Ishikawa (cell line): ENCODE measurements at regions not wholly inside any gene's neighbourhood (a gene's known extent, or its start where the extent isn't known, plus 50 kb on each side); places are given as distances from the start of the nearest gene placed in this dataset.

ENCODE experiments used
- CEBPB ChIP-seq: IDR thresholded peaks from 2 replicates; pipeline ENCODE4 v1.6.1; 2012
- CREB1 ChIP-seq: IDR thresholded peaks from 2 replicates; pipeline ENCODE4 v1.6.1; 2012; ENCODE audit warnings: low read depth
- EGR1 ChIP-seq: IDR thresholded peaks from 2 replicates; pipeline ENCODE4 v1.6.1; 2012
- EP300 ChIP-seq: IDR thresholded peaks from 2 replicates; pipeline ENCODE4 v1.6.1; 2012; ENCODE audit warnings: borderline replicate concordance
- FOXM1 ChIP-seq: IDR thresholded peaks from 2 replicates; pipeline ENCODE4 v1.6.1; 2012; ENCODE audit warnings: low read depth, borderline replicate concordance
- MAX ChIP-seq: IDR thresholded peaks from 2 replicates; pipeline ENCODE4 v1.6.1; 2012
- NFIC ChIP-seq: IDR thresholded peaks from 2 replicates; pipeline ENCODE4 v1.6.1; 2012
- RAD21 ChIP-seq: IDR thresholded peaks from 2 replicates; pipeline ENCODE4 v1.6.1; 2012; ENCODE audit warnings: low read depth
- TAF1 ChIP-seq: IDR thresholded peaks from 2 replicates; pipeline ENCODE4 v1.6.1; 2012; ENCODE audit warnings: low read depth, mild to moderate bottlenecking
- TCF12 ChIP-seq: IDR thresholded peaks from 2 replicates; pipeline ENCODE4 v1.6.1; 2012; ENCODE audit warnings: low read depth
- TEAD4 ChIP-seq: IDR thresholded peaks from 2 replicates; pipeline ENCODE4 v1.6.1; 2012
- YY1 ChIP-seq: IDR thresholded peaks from 2 replicates; pipeline ENCODE4 v1.6.1; 2012; ENCODE audit warnings: low read depth
- ZBTB7A ChIP-seq: IDR thresholded peaks from 2 replicates; pipeline ENCODE4 v1.6.1; 2012; ENCODE audit warnings: low read depth
- TF ChIP-seq, protein P1 (sequence below): IDR thresholded peaks from 2 replicates; pipeline ENCODE4 v1.6.1; 2012
- TF ChIP-seq, protein P2 (sequence below): IDR thresholded peaks from 2 replicates; pipeline ENCODE4 v1.6.1; 2012; ENCODE audit warnings: low read depth, mild to moderate bottlenecking

DNA sequence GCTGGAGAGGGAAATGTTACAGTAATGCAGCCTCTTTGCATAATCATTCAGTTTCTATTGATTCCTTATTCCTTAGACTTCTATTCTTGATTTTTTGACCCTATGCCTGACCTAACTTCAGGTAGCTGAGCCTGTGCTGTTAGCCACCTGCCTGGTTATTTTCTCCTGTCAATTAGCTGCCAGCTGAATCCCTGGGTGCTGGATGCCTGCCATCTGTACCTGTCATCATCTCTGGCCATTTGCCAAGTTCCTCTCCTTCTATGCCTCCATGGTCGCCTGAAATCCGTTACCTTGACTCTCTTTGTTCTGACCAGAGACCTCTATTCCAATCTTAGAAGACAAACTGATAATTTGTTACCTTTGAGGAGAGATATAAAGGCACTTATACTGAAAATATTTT lies 178.3 kb downstream of the CAVIN4 start:
- TF ChIP-seq TCF12 (no peak), NFIC (0 out of 2 replicates have a peak, but pooled peaks have one; percentile 15)

GRCh38 chr9:100759215-100759614 lies 181.3 kb downstream of the CAVIN4 start:
- TF ChIP-seq EGR1 (no peak), RAD21 (no peak), EP300 (no peak), YY1 (no peak)
- TF ChIP-seq, protein P1, sequence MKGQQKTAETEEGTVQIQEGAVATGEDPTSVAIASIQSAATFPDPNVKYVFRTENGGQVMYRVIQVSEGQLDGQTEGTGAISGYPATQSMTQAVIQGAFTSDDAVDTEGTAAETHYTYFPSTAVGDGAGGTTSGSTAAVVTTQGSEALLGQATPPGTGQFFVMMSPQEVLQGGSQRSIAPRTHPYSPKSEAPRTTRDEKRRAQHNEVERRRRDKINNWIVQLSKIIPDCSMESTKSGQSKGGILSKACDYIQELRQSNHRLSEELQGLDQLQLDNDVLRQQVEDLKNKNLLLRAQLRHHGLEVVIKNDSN = no peak

- TF ChIP-seq, protein P1 = no peak
- TF ChIP-seq RAD21 (no peak), TEAD4 (no peak), FOXM1 (no peak), TAF1 (no peak), MAX (no peak), YY1 (no peak), CEBPB (no peak)
- TF ChIP-seq, protein P2, sequence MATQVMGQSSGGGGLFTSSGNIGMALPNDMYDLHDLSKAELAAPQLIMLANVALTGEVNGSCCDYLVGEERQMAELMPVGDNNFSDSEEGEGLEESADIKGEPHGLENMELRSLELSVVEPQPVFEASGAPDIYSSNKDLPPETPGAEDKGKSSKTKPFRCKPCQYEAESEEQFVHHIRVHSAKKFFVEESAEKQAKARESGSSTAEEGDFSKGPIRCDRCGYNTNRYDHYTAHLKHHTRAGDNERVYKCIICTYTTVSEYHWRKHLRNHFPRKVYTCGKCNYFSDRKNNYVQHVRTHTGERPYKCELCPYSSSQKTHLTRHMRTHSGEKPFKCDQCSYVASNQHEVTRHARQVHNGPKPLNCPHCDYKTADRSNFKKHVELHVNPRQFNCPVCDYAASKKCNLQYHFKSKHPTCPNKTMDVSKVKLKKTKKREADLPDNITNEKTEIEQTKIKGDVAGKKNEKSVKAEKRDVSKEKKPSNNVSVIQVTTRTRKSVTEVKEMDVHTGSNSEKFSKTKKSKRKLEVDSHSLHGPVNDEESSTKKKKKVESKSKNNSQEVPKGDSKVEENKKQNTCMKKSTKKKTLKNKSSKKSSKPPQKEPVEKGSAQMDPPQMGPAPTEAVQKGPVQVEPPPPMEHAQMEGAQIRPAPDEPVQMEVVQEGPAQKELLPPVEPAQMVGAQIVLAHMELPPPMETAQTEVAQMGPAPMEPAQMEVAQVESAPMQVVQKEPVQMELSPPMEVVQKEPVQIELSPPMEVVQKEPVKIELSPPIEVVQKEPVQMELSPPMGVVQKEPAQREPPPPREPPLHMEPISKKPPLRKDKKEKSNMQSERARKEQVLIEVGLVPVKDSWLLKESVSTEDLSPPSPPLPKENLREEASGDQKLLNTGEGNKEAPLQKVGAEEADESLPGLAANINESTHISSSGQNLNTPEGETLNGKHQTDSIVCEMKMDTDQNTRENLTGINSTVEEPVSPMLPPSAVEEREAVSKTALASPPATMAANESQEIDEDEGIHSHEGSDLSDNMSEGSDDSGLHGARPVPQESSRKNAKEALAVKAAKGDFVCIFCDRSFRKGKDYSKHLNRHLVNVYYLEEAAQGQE = no peak
These were observed 183.5 kb downstream of the CAVIN4 start for GRCh38 chr9:100761276-100761802.

- TF ChIP-seq, protein P2 = no peak
- no peak for TF ChIP-seq TEAD4
These were observed 196.4 kb downstream of the CAVIN4 start for GRCh38 chr9:100774326-100774725.

- TF ChIP-seq ZBTB7A (no peak), RAD21 (no peak), EP300 (no peak), TEAD4 (no peak), FOXM1 (no peak), CEBPB (no peak), NFIC (no peak), EGR1 (no peak), YY1 (no peak), TCF12 (no peak), CREB1 (no peak), MAX (no peak), TAF1 (no peak)
- TF ChIP-seq, protein P1 = no peak
- TF ChIP-seq, protein P2 = no peak
These were observed 197.1 kb downstream of the CAVIN4 start for GRCh38 chr9:100774962-100775361.
